ENCODE measurements at regions not wholly inside any gene's neighbourhood (a gene's known extent, or its start where the extent isn't known, plus 50 kb on each side); places are given as distances from the start of the nearest gene placed in this dataset.

- Histone ChIP-seq H3K4me1 (peaks cover 0 to 9% (median 0%) of the 10 kb centered on the region in 9 donors), H3K27ac (no peak overlapping the region), H3K9me3 (peaks cover 0 to 25% (median 2%) of the 10 kb centered on the region in 11 donors), H3K36me3 (no peaks in the 10 kb centered on the region), H3K4me3 (no peak overlapping the region), H3K27me3 (peaks cover 0 to 15% (median 0%) of the 10 kb centered on the region in 7 donors)
- no peak for DNase-seq
- intact Hi-C loops (cut with DNase I): no loop called here
- no peak for TF ChIP-seq CTCF (IDR thresholded peaks at IDR 0.05)
- no peak for ATAC-seq
These were observed 140.0 kb upstream of the CYP1B1 start for GRCh38 chr2:38215993-38216392.

GRCh38 chr2:38215522-38215921, 139.6 kb upstream of the CYP1B1 start:
- Histone ChIP-seq H3K27me3 (peaks cover 0 to 15% (median 0%) of the 10 kb centered on the region in 7 donors), H3K36me3 (no peaks in the 10 kb centered on the region), H3K9me3 (peaks cover 0 to 29% (median 2%) of the 10 kb centered on the region in 11 donors), H3K4me1 (peaks cover 0 to 9% (median 0%) of the 10 kb centered on the region in 9 donors), H3K4me3 (no peak overlapping the region), H3K27ac (no peak overlapping the region)
- no peak for ATAC-seq
- no peak for DNase-seq
- intact Hi-C loops (cut with DNase I): no loop called here
- 81 to 83% methylated on average over 2 of the region's 2 CpGs for WGBS, 2 donors
- TF ChIP-seq CTCF (IDR thresholded peaks at IDR 0.05): no peak

- H3K27ac ChIP-seq: no peak overlapping the region
- no peak overlapping the region for H3K4me3 ChIP-seq
- H3K27me3 ChIP-seq: peaks cover 0 to 15% (median 0%) of the 10 kb centered on the region in 7 donors
- WGBS, 2 donors: 66 to 78% methylated on average over 5 of the region's 5 CpGs
- H3K36me3 ChIP-seq: no peaks in the 10 kb centered on the region
- H3K9me3 ChIP-seq: peaks cover 0 to 22% (median 2%) of the 10 kb centered on the region in 11 donors
- ATAC-seq: no peak
- intact Hi-C loops (cut with DNase I): no loop called here
- no peak for TF ChIP-seq CTCF (IDR thresholded peaks at IDR 0.05)
- no peak for DNase-seq
- H3K4me1 ChIP-seq: peaks cover 0 to 9% (median 0%) of the 10 kb centered on the region in 9 donors
These were observed 138.3 kb upstream of the CYP1B1 start for GRCh38 chr2:38214209-38214717.

- Histone ChIP-seq H3K27me3 (peaks cover 0 to 13% (median 0%) of the 10 kb centered on the region in 7 donors), H3K27ac (no peak overlapping the region), H3K36me3 (no peaks in the 10 kb centered on the region), H3K9me3 (peaks cover 0 to 22% (median 2%) of the 10 kb centered on the region in 11 donors), H3K4me1 (peaks cover 0 to 7% (median 0%) of the 10 kb centered on the region in 9 donors), H3K4me3 (no peak overlapping the region)
- intact Hi-C loops (cut with DNase I): no loop called here
- DNase-seq (no peak), ATAC-seq (no peak)
- TF ChIP-seq CTCF (IDR thresholded peaks at IDR 0.05): no peak
- WGBS, 2 donors: 62 to 73% methylated on average over 4 of the region's 4 CpGs
These were observed 137.7 kb upstream of the CYP1B1 start for GRCh38 chr2:38213619-38214167.
